GM19467 (cell line): ENCODE measurements at regions not wholly inside any gene's neighbourhood (a gene's known extent, or its start where the extent isn't known, plus 50 kb on each side); places are given as distances from the start of the nearest gene placed in this dataset.
"Not testable (repeated sequence)": the region's sequence is repeated elsewhere in the genome, so short reads cannot be mapped to it uniquely, and the experiment has no call there.

Experiments used
- ATAC-seq: cut with Tn5 transposase; IDR thresholded peaks from one replicate; pipeline ENCODE4 v1.9.1; 2021; ENCODE audit warnings: mild to moderate bottlenecking, moderate library complexity; ENCODE audit not compliant: unreplicated experiment

DNA sequence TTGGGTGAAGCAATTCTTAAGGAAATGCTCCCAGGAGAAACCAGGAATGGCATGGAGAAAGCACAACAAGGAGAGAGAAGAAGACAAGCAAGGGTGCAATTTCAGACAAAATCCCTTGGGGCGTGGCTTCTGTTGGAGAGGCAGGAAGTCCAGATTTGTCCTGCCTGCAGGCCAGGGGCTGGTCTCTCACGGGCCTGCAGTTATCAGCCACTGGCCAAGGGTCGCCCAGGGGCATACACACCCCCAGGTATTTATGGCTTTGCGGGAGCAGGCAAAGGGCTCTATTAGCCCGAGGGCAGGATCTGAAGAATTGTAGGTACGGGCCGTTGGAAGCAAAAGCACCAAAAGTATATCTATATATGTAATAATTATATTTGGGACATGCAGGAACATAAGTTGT is 87.7 kb downstream of the IYD start:
- no peak for ATAC-seq

DNA sequence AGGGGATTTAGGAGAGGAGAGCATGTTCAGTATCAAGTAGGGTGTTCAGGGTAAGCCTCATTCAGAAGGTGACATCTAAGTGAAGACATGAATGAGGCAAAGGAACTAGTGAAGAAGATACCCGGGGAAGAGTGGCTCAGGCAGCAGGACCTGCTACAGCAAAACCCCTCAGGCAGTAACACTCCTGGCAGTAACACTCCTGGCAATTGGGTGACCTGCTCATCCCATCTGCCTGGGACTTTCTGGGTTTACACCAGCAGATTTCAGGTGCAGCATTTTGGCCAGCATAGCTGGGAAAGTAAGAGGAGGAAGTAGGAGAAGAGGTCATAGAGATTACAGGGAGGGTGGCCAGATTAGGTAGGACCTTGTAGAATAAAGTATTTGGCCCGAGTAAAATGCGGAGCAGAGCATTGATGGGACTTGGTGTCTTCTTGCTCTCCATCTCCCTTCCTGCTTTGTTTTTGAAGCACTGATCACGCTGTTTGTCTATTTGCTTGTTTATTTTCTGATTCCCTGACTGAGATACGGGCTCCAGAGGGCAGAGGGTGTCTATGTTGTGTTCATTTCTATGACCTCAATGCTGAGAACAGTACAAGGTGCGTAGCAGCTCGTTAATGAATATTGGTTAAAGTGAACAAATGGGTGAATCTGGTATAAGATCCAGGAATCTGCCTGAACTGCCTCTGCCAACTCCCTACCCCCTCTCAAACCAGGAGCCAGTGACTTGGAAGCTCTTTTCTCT is 88.3 kb downstream of the IYD start:
- no peak for ATAC-seq

DNA sequence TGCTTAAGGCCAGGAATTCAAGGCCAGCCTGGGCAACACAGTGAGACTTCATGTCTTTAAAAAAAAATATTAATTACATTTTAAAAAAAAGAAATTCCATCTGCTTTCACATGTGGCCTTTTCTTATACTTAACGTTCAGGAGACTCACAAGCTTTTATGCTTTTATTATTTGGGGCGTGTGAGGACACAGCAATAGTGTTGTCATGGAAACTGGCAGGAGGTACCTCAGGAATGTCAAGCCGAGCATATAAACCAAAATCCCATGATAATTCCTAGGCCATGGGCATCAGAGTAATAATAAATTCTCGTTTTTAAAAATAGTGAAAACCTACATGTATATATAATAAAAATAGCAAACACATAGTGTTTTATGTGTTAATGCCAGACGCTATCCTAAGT is 89.8 kb downstream of the IYD start:
- no peak for ATAC-seq

DNA sequence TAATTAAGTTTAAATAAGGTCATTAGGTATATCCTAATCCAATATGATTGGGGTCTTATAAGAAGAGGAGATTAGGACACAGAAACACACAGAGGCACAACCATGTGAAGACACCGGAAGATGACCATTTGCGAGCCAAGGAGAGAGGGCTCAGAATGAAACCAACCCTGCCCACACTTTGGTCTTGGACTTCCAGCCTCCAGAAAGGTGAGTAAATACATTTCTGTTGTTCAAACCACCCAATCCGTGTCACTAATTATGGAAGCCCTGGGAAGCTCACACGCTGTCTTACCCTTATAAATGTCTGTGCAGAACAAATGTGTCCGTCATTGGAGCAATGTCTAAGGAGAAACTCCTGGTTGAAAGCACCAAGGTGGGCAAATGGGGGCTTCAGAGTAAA is 95.0 kb downstream of the IYD start:
- no peak for ATAC-seq

DNA sequence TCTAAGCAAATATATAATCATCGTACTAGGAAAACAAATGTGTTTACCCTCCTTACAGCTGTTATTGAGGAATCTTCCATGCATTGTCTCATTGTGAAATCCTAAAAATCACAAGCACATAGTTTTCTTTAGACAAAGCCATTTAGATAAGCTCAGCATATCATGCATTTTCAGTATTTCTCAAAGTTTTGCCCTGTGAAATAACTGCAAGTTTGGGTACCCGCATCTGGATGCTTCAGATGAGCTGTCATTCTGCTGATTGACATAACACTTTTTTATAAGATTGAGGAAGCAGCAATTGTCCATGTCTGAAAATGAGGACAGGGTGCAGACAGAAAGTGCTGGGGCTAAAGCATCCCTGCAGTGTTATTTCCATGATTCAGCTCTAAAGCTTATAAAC is 96.2 kb downstream of the IYD start:
- no peak for ATAC-seq

DNA sequence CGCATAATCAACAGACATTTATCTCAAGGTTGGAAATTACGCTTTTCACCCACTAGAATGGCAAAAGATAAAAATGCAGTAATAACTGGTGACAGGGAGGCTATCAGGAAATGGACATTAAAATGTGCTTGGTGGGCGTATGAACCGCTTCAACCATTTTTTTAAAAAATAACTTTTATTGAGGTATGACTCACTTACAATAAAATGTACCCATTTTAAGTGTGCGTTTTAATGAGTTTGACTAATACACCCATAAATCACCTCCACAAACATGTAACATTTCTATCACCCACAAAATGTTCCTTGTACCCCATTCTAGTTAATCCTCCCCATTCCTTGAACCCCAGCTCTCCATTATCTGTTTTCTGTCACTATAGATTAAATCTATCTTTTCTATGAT is 96.8 kb downstream of the IYD start:
- no peak for ATAC-seq

DNA sequence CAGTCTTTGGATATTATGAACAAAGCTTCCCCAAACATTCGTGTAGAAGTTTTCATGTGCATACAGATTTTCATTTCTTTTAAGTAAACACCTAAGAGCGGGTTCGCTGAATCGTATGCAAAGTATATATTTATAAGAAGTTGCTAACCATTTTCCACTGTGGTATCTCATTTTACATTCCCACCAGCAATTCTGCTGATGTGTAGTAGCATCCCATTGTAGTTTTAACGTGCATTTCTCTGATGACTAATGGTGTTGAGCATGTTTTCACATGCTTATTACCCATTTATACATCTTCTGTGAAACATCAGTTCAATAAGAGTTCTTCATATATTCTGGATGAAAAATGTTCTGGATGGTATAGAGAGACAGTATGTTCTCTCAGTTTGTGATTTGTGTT is 97.4 kb downstream of the IYD start:
- no peak for ATAC-seq

DNA sequence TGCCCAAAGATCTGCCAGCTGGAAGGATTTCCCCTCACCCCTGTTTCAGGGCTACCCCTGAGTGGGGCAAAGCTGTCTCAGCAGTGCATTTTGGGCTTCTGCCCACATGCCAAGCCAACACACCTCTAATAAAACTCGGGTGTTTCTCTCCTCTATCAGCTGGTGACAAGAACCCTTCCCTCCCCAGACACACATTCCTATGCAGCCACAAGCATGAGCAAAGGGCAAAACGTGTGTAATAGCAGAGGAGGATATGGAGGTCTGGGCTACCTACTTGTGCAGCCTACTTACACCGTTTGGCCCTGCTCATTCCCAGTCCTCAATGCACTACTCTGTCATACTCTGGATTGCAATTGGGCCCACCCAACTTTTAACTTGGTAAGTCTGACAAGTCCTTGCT is 101.3 kb downstream of the IYD start:
- no peak for ATAC-seq

DNA sequence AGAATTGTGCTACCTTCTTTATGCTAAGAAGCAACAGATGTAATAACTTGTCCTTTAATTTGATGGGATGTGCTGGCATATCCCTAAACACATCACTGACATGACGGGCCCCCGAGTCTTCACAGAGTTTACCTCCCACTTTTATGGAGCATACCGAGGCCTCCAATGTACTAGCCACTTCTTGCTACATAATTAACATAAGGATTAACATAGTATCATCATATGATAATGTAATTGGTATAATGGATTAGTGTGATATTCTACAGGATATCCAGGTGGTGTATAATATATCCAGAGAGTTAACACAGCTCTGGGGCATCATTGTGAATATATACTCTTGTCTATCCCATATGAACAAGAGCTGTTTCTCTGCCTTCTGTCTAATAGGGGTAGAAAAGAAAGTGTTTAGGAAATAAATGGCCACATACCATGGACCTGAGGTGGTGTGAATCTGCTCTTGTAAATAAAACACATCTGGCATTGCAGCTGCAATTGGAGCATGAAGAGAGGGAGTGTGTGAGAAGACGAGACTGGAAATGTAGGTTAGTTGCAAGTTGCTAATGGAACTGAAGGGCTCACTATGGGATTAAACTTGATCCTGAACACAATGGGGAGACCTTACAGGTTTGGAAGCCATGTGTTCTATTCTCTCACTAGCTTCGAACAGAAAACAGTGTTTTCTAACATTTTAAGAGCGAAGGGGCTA is 102.3 kb downstream of the IYD start:
- no peak for ATAC-seq

DNA sequence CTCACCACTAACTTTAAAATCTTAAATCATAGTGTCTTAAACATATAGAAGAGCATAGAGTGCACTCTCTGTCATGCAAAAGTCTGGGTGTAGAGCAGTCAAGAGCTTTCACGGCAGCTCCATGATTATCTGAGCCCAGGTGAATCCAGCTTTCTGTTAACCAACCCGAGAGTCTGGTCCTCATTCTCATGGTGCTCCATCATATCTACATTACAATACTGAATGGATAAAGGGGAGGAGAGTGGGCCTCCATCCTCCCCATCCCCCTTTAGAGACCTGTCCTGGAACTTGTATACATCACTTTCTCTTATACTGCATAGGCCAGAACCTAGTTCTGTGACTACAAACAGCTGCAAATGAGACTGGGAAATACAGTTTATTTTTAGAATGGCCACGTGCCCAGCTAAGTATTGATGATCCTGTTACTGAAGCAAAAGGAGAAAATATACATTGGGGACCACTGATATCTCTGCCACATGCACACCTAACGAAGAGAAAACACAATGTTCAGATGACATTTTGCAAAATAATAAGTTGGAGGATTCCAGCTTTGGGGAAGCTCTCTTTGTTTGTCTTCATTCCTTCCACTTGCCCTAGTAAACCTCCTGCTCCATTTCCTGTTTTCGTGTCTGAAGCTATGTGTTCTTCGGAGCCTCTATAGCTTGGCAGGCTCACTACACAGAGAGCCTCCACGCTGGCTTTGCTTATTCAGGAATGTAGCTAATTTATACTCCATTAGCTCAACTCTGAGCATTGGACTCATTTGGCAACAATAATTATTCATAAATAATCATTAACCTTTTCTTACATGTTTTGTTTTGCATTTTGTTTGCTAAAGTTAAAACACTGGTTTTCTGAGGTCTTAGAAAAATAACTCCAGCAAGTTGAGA is 110.1 kb downstream of the IYD start:
- no peak for ATAC-seq

DNA sequence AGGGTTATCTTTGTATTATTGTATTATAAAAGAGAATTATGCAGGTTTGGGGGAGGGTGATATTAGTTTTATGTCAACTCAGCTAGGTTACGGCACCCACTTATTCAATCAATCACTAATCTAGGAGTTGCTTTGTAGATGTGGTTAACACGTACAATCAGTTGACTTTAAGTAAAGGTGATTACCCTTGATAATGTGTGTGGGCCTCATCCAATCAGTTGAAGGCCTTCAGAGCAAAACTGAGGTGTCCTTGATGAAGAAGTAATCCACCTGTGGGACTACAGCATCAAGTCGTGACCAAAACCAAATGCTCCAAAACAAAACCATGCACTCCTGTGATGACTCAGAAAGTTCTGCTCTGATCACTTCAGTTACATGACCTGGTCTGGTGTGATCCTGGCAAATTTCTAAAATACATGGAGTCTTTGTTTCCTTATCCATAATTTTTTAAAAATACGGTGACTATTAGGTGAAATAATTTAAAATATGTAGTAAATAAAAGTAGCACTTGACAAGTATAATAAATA is 114.1 kb downstream of the IYD start:
- no peak for ATAC-seq

DNA sequence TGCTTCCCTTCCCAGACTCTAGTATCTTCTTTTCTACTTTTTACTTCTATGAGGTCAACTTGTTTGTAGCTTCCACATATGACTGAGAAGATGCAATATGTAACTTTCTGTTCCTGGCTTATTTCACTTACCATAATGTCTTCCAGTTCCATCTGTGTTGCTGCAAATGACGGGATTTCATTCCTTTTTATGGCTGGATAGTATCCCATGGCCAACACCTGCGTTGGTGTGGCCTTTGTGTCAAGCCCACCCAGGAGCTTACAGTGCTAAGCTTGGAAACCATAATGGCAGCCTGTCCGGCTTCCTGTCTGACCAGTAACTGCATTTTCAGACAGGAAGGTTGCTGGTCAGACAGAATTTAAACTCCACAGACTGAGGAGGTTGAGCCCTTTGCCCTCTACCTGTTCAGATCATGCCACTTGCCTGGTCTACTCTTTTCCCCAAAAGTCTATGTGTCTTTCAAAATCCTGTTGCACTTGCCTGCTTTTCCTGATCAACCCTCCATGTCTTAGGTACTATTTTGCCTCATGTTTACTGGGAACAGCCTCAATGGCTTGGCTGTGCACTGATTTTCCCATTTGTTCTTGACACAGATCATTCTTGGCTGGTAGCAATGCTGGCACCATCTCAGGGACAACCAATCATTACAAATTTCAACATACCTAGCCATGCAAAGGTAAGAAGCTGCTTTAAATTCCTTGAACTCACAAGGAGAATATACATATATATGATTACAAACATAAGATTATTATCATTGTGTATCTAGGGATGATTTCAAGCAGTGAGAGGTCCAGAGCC is 114.3 kb upstream of the PLEKHG1 start:
- ATAC-seq, result no peak

DNA sequence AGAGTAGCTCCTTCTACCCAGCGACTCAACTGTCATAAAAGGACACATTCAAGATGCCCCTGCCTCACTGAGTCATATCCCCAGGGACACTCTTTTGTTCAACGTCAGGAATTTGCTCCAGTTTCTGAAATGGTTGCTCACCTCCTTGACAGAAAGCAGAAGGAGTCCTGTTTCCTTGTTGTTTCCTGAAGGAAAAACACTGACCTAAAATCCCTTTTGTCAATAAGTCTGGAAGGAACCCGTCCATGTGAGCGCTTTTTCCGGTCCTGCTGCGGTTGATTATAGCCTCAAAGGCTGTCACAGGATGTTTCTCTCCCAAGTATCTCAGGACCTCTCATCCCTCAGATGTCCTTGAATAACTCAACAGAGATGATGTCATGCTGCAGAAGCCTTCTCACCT is 113.6 kb upstream of the PLEKHG1 start:
- no peak for ATAC-seq

DNA sequence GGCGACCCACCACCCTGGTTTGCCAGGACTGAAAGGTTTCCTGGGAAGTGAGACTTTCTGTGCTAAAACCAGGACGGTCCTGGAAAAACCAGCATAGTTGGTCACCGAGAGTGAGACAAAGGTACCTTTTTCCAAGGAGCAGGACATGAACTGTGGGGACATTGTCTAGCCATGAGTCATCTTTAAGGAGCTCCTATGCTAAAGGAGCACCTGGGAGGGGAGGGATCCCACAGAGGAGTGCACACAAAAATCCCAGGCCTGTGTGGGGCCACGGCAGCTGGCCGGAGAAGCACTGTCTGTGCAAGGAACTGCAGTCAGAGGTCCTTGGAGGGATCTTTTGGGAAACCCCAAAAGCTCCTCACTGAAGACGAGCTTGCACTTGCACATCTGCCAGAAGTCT is 109.1 kb upstream of the PLEKHG1 start:
- ATAC-seq, result no peak

DNA sequence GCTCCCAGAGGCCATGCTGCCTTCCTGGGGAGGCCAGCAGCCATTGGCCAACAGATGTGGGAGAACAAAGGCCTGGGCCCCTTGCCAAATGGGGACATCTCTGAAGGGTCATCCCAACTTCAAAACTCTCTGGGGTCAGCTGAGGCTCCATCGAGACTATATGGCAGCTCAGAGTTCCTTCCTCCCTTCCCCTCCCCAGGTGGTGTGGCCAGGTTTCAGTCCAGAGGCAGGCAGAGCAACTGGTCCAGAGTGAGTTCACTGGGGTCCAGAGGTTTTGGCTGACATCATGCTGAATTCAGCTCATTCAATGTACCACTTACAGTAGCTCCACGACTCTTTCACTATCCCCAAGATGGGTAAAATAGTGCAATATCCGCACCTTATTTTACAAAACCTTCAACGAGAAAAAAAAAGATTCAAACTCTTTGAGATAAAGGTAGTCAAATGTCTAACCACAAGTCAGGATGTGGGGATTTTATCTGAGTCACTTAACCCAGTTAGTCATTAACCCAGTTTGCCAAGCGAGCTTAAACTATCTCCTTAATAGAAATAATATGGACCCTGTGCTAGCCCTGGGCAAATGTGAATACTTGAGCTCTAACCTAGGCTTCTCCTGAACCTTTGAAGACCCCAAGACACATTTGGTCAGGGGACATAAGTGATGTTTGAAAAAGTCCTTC is 108.4 kb upstream of the PLEKHG1 start:
- ATAC-seq, result peak; percentile 82

DNA sequence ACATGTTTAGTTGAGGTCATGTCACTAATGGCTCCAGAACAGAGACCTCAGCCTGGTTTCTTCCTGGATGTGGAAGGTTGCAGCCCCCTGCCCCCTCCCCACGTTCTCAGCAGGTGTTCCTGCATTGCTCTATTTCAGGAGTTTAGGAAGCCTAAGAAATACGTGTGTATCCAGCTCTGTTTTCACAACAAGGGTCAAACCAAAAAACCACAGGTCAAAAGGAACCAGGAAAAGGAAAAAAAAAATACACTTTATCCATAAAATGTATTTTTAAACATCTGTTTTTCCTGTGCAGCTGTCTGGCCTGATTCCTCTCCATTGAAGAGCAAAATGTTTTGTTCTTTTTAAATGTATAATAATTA is 107.9 kb upstream of the PLEKHG1 start:
- no peak for ATAC-seq

DNA sequence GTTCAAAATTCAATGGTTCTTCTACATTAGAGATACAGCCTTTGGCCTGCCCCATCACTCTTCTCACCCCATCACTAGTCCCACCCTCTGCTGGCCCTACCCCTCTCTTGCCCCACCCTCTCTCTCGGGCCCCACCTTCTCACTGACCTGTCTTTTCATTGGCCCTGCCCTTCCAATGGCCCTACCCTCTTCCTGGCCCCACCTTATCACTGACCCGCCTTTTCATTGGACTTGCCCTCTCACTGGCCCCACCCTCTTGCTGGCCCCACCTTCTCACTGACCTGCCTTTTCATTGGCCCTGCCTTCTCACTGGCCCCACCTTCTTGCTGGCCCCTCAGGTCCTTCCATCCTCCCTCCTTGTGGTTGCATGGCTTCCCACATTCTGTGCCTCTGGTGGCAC is 107.2 kb upstream of the PLEKHG1 start:
- no peak for ATAC-seq

DNA sequence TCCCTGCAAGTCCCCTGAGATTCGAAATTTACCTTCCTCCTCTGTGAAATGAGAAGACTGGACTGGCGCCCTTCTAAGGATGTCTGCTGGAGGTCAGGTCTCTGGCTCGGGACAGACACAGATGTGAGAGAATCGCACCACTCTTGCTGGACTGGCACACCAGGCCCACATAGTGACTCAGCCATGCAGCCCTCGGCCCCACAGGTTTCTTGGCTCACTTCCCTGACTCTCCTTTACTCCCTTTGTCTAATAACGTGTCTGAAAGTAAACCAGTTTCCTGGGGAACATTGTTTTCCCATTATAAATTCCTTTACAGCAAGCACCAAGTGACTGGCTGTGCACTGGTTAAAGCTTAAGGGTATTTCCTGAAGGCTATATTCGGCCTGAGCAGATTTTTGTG is 106.7 kb upstream of the PLEKHG1 start:
- no peak for ATAC-seq

DNA sequence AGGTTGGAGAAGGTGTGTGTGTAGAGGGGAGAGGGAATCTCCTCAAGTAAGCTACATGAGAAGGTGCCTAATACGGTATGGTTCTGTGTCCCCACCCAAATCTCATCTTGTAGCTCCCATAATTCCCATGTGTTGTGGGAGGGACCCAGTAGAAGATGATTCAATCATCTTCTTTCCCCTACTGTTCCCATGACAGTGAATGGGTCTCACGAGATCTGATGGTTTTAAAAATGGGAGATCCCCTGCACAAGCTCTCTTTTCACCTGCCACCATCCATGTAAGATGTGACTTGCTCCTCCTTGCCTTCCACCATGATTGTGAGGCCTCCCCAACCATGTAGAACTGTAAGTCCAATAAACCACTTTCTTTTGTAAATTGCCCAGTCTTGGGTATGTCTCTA is 106.1 kb upstream of the PLEKHG1 start:
- not testable (repeated sequence) for ATAC-seq

DNA sequence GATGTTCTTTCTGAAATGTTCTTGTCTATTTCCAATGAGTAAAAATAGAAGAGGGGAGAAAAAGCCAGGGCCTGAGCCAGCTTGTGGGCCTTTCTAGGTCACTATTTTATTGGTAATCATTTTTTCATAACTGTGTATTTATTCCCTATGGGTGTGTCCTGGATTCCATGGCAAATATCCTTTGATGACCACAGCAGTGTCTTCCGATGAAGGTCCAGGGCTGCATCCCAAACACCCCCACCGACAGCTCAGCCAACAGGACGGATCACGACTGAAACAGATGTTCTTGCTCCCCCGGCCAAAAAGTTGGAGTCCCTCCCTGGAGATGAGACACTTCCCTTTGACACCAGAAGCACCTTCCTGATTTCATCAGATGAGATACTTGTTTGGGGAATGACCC is 105.4 kb upstream of the PLEKHG1 start:
- ATAC-seq, result no peak
